ENCODE measurements at regions not wholly inside any gene's neighbourhood (a gene's known extent, or its start where the extent isn't known, plus 50 kb on each side); places are given as distances from the start of the nearest gene placed in this dataset.

DNA sequence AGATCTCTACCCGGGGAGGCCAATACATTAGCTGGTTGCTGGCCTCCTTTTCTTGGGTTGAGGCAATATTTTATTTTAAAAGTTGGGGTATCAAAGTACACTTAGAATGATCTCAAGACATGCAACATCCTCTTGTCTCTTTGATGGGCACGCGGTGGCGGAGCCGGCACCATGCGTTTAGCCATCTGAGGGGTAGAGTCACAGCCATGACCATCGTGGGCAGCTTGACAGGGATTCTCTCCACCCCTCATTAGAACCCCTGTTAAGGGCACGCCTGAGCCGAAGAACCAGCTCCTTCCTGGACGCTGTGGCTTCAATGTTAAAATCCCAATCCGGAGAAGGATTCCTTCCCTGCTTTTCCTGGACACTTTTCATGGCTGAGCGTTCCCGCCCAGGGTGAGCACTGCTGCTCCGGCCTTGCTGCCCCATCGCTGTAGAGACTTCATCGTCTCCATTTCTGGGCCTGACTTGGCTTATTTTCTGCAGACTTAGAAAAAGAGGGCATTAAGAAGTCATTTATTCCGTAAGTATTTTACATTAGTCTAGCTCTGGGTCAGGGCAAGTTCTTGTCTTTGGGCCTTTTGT, 142.7 kb upstream of the CDH4 start:
- TF ChIP-seq, protein P1, sequence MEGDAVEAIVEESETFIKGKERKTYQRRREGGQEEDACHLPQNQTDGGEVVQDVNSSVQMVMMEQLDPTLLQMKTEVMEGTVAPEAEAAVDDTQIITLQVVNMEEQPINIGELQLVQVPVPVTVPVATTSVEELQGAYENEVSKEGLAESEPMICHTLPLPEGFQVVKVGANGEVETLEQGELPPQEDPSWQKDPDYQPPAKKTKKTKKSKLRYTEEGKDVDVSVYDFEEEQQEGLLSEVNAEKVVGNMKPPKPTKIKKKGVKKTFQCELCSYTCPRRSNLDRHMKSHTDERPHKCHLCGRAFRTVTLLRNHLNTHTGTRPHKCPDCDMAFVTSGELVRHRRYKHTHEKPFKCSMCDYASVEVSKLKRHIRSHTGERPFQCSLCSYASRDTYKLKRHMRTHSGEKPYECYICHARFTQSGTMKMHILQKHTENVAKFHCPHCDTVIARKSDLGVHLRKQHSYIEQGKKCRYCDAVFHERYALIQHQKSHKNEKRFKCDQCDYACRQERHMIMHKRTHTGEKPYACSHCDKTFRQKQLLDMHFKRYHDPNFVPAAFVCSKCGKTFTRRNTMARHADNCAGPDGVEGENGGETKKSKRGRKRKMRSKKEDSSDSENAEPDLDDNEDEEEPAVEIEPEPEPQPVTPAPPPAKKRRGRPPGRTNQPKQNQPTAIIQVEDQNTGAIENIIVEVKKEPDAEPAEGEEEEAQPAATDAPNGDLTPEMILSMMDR (conservative IDR thresholded peaks at IDR 0.05; ENCODE audit: low read depth, low read length) = no peak
- DNase-seq (ENCODE audit: low read depth) = no peak
- no peak overlapping the region for H3K4me3 ChIP-seq (ENCODE audit: low read depth, low read length)

DNA sequence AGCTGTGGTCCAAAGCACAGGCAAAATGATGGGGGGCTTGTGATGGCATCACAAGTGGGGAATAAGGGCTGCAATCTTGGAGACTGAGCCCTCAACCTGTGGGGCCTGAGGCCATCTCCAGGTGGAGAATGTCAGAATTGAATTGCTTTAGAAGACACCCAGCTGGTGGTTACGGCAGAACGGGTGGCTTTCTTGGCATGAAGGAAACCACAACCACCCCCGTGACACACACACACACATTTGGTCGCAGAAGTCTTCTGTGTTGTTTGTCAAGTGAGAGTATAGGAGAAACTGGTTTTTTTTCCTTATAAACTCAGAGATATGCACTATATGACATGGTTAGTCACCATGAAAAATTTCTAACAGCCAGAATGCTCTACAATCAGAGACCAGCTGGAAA, 139.5 kb upstream of the CDH4 start:
- no peak for DNase-seq (ENCODE audit: low read depth)
- TF ChIP-seq, protein P1 (conservative IDR thresholded peaks at IDR 0.05; ENCODE audit: low read depth, low read length) = no peak
- H3K4me3 ChIP-seq (ENCODE audit: low read depth, low read length) = no peak overlapping the region

DNA sequence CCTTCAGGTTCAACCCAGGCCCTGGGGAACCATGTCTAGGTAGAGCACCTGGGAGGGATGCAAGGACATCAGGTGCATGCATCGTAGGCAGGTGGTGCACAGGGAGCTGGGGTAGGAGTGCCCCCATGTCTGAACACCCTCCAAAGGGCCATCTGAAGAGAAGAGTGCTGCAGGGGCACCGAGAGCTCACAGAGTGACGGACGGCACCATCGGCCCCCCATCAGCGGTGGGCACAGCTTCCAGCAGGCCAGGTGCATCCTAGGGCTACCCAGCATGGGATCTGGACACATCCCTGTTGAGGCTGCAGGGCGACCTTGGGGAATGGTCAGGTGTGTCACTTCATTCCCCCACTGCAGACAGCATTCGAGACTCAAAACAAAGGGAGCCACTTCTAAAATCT, 138.3 kb upstream of the CDH4 start:
- TF ChIP-seq, protein P1 (conservative IDR thresholded peaks at IDR 0.05; ENCODE audit: low read depth, low read length) = no peak
- DNase-seq (ENCODE audit: low read depth) = no peak
- H3K4me3 ChIP-seq (ENCODE audit: low read depth, low read length) = no peak overlapping the region

DNA sequence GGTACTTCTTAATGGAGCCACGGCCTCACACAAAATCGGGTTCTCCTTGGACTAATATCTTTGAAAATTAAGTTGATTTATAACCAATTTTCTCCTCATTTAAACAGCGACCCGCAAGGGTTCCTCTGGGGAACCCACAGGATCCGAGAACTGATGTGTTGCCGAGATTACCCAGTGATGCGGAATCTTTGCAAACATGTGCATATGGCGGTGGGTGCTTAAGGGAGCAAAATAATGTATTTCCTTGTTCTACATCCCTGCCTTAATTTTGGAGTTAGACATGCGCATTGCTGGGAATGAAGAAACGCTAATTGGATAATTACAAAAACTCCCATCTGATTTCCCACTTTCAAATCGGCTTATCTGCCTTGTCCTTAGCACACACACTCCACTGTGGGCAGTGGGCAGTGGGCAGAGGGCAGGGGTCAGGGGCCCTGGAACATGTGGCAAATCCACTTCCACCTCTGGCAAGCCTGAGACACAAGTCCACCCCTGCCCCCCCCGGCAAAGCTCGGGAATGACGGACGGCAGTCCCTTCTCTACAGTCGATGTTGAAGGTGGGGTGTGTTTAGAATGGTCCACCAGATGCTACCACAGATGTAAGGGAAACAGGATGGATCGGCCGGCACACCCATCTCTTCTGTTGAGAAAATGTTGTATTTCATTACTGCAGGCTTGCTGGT, 137.4 kb upstream of the CDH4 start:
- TF ChIP-seq, protein P1 (conservative IDR thresholded peaks at IDR 0.05; ENCODE audit: low read depth, low read length) = no peak
- no peak overlapping the region for H3K4me3 ChIP-seq (ENCODE audit: low read depth, low read length)
- DNase-seq (ENCODE audit: low read depth) = no peak

DNA sequence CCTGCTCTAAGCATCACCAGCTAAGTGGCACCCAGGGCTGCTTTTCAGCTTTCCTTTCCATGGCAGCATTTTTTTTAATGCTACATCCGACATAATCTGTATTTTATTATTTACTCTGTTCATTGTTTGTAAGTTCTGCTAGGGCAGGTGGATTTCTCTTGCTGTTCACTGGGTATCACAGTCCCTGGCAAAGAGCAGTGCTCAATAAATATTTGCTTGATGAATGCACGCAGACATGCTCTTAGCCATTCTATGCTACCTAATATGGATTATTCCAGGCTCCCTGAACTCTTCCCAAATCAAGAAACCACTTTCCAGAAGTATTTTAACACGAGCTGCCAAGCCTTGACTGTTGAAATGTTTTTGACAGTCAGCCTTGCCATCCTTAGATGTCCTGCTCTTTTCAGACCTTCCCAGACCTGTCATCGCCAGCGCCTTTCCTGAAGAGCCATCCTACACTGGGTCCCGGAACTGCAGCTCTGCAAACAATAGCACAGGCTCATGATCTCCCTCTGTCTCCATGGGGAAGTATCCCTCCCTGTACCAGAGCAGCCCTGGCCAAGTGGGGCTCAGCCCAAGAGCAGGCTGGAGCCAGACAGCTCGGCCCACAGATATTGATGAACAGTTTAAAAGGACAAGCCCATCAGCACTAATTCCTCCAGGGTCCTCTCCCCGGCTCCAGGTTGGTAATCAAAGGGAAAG, 136.5 kb upstream of the CDH4 start:
- DNase-seq (ENCODE audit: low read depth) = no peak
- TF ChIP-seq, protein P1 (conservative IDR thresholded peaks at IDR 0.05; ENCODE audit: low read depth, low read length) = no peak
- H3K4me3 ChIP-seq (ENCODE audit: low read depth, low read length) = no peak overlapping the region

DNA sequence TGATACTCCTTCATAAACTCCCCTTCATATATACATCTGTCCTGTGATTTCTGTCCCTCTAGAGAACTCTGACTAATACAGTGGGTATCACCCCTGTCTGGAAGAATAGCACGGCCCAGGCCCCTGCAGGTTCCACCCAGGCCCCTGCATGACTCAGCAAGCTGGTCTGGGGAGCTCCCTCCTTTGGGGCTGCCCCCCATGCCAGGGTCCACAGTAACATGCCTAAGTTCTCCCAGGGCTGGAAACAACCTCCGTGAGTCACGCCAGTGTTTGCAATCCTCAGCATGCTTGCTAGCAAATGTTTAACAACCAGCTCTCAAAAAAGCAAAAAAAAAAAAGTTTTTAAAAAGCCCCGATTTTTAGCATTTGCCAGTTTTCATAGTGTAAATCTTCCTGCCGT, 134.3 kb upstream of the CDH4 start:
- TF ChIP-seq, protein P1 (conservative IDR thresholded peaks at IDR 0.05; ENCODE audit: low read depth, low read length) = no peak
- no peak overlapping the region for H3K4me3 ChIP-seq (ENCODE audit: low read depth, low read length)
- peak; percentile 5 for DNase-seq (ENCODE audit: low read depth)

Measured in choroid plexus epithelial cell (primary cell).